AG10803 (cell line): ENCODE measurements at regions not wholly inside any gene's neighbourhood (a gene's known extent, or its start where the extent isn't known, plus 50 kb on each side); places are given as distances from the start of the nearest gene placed in this dataset.

Experiments used
- DNase-seq: peaks from one replicate; pipeline ENCODE4 v3.0.0; 2010; ENCODE audit warnings: low read depth
- H3K4me3 ChIP-seq: 2 replicates; pipeline ENCODE4 v1.5.1; 2011; ENCODE audit warnings: mild to moderate bottlenecking, low read length, control low read depth
- TF ChIP-seq, protein P1 (sequence below): conservative IDR thresholded peaks from 2 replicates; pipeline ENCODE4 v1.5.1; 2011; ENCODE audit warnings: mild to moderate bottlenecking, low read length, control low read depth, inconsistent platforms

- TF ChIP-seq, protein P1, sequence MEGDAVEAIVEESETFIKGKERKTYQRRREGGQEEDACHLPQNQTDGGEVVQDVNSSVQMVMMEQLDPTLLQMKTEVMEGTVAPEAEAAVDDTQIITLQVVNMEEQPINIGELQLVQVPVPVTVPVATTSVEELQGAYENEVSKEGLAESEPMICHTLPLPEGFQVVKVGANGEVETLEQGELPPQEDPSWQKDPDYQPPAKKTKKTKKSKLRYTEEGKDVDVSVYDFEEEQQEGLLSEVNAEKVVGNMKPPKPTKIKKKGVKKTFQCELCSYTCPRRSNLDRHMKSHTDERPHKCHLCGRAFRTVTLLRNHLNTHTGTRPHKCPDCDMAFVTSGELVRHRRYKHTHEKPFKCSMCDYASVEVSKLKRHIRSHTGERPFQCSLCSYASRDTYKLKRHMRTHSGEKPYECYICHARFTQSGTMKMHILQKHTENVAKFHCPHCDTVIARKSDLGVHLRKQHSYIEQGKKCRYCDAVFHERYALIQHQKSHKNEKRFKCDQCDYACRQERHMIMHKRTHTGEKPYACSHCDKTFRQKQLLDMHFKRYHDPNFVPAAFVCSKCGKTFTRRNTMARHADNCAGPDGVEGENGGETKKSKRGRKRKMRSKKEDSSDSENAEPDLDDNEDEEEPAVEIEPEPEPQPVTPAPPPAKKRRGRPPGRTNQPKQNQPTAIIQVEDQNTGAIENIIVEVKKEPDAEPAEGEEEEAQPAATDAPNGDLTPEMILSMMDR: no peak
- no peak overlapping the region for H3K4me3 ChIP-seq
- DNase-seq: no peak
Observed at GRCh38 chr2:155944218-155944617, 388.3 kb downstream of the NR4A2 start.

DNA sequence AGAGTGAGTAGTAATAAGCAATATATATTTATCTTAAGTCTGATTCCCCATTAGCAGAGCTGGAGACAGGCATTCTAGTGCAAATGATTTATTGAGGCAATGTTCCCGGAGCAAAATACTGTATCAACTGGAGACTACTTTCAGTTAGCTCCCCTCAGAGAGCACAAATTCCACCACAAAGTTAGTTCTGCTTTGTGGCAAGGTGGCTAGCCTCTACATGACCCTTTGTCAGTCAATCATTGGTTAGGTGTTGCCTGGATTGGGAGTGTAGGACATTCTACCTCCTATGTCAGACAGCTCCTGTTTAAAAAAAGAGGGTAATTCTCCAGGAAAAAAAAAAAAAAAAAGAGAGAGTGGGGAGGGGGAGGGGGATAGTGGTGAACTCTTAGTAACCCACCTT, 402.2 kb downstream of the NR4A2 start:
- no peak for DNase-seq
- no peak overlapping the region for H3K4me3 ChIP-seq
- TF ChIP-seq, protein P1: no peak

DNA sequence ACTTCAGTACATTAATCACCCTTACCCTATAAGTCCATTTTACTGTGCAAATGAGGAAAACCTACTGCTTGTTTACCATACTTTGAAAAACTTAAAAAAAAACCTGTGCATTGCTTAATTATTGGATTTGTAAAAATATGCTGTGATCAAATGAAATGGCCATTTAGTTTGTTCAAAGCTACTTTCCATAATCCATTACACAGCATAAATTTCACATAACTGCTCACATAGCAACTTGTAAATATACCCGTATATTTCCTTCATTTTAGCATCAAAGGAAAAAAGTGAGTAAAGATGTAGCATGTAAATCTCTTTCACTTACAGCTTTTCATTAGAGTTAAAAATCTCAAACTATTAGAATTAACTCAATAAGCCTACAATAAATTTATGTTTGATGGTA, 415.1 kb downstream of the NR4A2 start:
- no peak for DNase-seq
- TF ChIP-seq, protein P1: no peak
- H3K4me3 ChIP-seq: no peak overlapping the region

GRCh38 chr2:155913356-155913755, 419.2 kb downstream of the NR4A2 start:
- no peak for DNase-seq
- no peak overlapping the region for H3K4me3 ChIP-seq
- TF ChIP-seq, protein P1: no peak

DNA sequence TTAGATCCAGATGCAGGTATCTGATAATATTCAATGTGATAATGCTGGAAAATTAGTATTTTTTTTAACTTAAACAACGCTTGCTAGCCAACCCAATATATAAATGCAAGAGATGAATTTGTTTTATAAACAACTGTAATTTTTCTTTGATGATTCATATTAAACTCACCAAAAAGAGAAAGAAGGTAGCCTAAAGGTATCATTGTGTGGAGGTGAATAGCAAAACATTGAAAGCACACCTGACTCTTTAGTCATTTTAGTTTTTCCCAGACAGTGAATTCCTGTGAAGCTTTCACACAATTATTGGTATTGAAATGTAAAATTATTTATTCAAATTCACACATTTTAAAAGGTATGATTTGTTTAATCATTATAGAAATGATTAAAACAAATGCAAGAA, 424.0 kb downstream of the NR4A2 start:
- TF ChIP-seq, protein P1: no peak
- DNase-seq: no peak
- H3K4me3 ChIP-seq: no peak overlapping the region

DNA sequence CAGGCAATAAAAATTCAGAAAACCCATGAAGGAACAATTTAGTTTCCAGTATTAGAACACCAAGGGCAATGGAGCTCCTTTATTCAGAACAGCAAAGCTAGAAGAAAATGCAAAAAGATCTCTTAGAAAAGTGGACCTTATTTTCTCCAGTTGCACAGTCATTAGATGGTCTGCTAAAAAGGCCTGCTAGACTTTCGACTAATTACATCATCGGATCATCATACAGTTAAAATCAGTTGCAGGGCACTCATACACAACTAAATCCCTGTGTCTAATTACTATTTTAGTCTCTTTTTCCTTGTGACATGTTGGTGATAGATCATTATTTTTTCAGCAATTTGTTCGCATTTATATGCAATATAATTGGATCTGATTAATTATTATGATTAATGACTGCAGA, 425.3 kb downstream of the NR4A2 start:
- DNase-seq: no peak
- no peak overlapping the region for H3K4me3 ChIP-seq
- TF ChIP-seq, protein P1: no peak

- H3K4me3 ChIP-seq: no peak overlapping the region
- DNase-seq: no peak
Observed at GRCh38 chr2:155905657-155906056, 426.9 kb downstream of the NR4A2 start.

More at GRCh38 chr2:155905657-155906056, 426.9 kb downstream of the NR4A2 start:
- TF ChIP-seq, protein P1: no peak
